ENCODE measurements at regions not wholly inside any gene's neighbourhood (a gene's known extent, or its start where the extent isn't known, plus 50 kb on each side); places are given as distances from the start of the nearest gene placed in this dataset.
"Not testable (repeated sequence)": the region's sequence is repeated elsewhere in the genome, so short reads cannot be mapped to it uniquely, and the experiment has no call there.

DNA sequence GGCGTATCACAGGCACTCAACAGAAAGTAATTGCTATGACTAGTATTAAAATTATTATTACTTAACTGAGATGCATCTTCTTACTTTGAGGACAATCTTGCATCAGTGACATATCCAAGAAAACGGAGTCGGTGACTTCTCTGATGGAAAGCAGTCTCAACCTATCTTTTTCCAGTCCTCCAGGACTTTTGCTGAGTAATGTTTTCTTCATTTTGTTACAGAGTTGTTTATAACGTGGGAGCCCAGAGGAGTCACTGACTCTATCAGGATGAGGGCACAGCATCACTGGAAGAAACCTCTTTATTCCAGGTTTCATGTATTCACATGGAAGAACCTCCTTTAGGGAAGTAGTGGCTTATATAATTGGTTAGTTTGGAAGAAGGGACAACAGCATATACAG is 51.5 kb upstream of the MELK start:
- no peak for DNase-seq

- no peak for DNase-seq
Measured at GRCh38 chr9:36517131-36517530, 55.6 kb upstream of the MELK start.

GRCh38 chr9:36504156-36504555 is 68.5 kb upstream of the MELK start:
- DNase-seq = no peak

- no peak for DNase-seq
Measured at GRCh38 chr9:36503172-36504088, 69.3 kb upstream of the MELK start.

DNA sequence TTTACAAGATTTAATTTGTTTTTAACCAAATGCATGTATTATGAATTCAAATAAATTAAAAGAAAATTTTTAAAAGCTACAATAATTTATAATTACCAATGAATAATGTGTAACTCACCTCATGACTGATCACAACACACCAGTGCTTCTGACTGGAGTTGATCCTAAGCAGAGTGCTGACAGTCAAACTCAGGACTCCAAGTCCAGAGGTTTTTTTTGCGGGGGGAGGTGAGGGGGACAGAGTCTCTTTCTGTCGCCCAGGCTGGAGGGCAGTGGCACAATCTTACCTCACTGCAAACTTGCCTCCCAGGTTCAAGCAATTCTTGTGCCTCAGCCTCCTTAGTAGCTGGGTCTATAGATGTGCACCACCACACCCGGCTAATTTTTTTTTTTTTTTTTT is 71.0 kb upstream of the MELK start:
- DNase-seq = no peak

GRCh38 chr9:36500931-36501330 is 71.8 kb upstream of the MELK start:
- DNase-seq = not testable (repeated sequence)

DNA sequence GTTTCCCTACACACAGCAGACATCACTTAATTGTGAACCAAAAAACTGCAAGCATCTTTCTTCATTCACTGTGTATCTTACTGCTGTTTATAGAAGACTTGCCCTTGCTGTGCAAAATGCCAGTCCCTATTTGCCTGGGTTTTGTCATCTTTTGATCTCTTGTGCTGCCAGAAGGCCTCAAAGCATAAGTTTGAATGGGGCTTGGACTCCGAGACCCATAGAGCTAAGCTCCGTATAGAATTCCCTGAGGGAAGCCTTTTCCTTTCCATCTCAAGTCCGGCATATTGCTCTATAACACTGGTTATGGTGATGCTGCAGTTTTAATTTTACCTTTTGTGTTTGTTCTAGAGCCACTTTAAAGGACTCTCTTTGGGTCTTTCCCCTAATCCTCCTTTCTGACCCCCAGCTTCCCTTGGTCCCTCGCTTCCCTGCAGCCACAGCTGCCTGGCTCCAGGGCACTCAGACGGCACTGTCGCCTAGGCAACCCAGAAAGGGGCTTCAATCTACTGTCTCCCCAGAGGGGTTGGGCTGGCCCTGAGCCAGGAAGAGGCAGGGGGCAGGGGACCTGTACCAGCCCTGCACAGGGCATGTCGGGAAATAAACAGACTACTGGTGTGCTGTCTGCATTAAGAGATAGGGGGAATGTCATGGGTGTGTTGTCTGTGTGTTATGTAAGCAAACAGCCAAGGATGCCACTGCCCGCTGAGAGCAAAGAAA is 73.4 kb upstream of the MELK start:
- DNase-seq = peak; percentile 91

GRCh38 chr9:36493564-36493963 is 79.1 kb upstream of the MELK start:
- not testable (repeated sequence) for DNase-seq

DNA sequence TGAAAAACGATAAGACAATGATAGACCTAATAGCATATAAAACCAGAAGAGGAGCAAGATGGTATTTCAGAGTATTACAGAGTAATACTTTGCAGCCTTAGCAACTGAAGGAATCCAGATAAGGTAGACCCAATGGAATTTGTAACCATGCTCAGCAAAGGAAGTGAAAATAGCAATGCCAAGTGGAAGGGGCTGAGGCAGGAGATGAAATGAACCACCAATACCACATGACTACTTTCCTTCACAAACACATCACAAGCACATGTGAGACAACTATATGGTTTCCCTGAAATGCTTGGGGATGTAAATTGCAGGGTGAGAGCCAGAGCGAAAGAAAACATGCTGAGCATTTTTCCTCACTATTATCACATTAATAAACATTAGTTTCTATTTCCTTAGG is 79.8 kb upstream of the MELK start:
- no peak for DNase-seq

DNA sequence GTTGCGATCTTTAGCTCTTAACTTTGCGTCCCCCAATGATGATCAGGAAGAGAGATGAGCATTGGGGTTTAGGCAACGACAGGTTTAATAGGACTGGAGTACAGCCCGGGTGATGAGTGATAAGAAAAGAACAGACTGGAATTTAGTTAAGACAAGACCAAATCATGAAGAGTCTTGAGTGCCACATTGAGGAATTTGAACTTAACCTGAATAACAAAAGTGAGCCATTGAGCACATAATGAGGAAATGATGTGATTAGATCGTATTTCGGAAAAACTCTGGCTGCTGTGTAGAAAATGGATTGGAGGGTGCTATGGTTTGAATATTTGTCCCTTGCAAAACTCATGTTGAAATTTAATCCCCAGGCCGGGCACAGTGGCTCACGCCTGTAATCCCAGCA is 83.2 kb upstream of the MELK start:
- no peak for DNase-seq

DNA sequence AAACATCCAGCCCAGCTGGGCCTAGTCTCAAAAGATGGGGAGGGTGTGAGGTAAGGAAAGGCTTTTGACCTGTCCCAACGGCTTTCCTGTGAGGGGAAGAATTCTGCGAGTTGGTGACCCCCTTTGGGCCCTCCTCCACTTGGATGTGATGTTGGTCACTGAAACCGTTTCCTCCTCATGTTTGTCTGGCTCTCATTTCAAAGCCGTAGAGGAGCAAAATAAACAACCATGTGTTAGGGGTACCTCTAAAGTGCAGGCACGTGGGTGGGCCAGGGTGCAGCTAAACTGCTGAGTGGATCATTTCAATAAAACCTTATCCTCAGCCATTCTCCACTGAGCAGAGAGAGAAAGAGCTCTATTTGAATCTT is 84.3 kb upstream of the MELK start:
- DNase-seq = no peak

DNA sequence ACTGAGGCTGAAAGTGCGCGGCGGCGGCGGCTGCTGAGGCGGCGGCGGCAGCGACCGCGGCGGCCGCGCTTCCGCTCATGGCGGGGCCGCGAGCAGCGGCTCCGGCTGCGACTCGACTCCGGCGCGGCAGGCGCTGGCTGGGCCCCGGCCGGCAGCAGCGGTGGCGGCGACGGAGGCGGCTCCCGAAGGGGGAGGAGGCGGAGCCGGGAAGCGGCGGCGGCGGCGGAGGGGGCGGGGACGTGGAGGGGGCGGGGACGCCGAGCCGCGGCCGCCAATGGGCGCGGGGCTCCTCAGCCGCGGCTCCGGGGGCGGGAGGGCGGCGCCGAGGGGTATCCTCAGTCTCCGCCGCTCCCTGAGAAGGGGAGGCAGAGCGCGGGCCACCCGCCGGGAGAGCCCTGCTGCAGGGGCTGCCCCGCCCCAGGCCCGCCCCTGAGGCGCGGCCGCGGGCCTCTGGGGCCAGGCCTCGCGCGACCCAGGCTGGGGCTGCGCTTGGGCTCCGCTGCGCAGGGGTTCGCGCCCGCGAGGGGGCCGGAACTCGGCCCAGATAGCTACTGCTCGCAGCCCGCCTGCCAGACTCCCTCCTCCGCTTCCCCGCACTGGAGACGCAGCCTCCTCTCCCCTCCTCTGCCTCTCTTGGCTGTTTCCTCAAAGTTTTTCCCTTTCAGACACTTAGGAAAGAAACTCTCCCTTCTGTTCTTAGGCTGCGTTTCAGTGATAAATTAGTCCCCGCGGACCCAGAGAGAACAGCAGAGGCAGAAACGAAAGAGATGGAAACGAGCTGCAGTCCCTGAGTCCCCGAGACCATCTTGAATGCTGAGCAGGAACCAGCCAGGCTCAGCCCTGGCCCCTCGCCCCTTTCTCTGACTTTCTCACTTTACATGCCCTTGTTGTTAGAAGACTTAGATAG is 85.0 kb upstream of the MELK start:
- peak; percentile 88 for DNase-seq

- DNase-seq = no peak
Measured at GRCh38 chr9:36486933-36487481, 85.7 kb upstream of the MELK start.

DNA sequence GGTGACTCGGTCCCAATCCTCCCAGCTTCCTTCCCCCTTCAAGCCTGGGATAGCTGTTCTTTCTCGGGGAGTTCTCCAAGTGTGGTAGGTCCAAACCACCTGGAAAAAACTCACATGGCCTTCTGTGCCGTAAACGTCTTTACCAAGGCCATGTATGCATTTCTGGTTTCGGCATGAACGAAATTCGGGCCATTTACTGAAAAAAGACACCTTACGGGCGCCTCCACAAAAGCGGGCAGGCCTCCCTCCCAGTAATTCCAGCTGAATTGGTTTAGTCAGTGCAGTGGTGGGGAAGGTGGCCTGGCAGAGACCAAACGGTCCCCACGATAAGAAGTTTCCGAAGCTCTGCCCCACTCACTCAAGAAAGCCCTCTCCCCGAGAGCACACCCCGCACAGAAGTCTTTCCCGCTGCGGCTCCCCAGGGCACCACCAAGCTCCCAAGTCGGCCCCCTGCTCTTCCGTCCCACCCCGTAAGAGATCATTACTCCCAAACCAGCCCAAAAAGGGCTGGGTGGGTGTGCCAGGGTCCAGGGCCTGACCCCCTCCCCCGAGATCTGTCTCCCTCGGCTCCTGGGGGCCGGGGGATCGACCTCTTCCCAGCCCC is 86.3 kb upstream of the MELK start:
- DNase-seq = no peak

GRCh38 chr9:36485647-36486328 is 85.7 kb upstream of the RNF38 start:
- no peak for DNase-seq

DNA sequence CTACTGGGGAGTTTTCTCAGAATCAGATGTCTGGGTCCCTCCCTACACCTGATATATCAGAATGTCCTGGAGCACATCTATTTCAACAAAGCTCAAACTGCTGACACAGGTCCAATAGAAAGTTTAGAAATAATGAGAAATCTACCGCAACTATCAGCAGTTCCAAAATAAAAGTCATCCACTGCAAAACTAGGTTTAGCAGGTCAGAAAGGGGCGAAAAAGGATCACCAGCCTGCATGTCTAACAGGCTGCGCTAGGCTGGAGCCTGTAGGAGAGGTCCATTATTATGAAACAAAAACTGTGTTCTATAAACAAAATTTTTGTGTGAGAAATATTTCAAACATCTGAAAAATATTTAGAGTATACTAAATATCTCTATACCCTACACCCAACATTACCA is 84.1 kb upstream of the RNF38 start:
- DNase-seq = no peak

DNA sequence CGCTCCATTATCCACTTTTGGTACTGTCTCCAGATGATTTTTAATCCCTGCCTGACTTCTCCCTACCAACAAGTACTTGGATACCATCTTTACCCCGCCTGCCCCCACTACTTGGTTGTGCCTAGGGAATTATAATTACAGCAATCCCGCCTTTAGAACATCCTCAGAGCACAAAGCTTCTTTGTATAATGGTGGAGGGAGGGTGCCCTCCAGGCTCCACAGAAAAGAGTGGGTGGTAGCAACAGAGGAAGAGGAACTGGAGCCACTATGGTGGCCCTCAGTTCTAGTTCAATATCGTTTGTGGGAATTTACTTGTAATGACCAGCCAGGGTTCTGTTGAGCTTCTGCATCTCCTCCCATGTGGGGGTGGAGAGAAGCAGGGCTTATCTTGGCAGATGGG is 79.0 kb upstream of the RNF38 start:
- no peak for DNase-seq

- no peak for DNase-seq
Measured at GRCh38 chr9:36471359-36471758, 71.3 kb upstream of the RNF38 start.

DNA sequence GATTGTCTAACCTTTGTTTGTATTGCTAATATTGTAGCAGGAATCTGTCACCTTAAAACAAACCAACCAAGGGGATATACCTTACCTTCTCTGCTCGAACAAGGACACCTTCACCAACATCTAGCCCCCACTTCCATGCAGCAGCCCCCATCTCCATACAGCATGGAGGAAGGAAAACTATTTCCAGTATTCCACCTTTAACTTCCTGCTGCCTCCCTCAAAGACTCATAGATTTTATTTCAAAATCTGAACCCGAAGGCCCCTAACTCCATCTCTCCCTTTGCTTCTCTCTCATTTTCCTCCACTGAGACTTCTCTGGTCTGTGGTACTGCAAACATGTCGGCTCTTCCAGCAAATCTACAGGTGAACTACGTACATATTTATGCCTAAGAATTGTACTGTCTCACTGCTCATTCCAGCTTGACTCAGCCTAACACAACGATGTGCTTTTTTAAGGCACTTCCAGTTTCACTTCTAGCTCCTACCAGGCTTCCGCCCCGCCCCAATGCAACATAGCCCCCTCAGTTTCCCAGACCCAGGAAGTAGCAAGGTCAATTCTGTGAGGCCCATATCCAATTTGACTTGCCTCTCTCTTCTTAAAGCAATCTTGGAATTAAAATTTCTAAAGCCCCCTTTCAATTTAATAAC is 70.7 kb upstream of the RNF38 start:
- no peak for DNase-seq

DNA sequence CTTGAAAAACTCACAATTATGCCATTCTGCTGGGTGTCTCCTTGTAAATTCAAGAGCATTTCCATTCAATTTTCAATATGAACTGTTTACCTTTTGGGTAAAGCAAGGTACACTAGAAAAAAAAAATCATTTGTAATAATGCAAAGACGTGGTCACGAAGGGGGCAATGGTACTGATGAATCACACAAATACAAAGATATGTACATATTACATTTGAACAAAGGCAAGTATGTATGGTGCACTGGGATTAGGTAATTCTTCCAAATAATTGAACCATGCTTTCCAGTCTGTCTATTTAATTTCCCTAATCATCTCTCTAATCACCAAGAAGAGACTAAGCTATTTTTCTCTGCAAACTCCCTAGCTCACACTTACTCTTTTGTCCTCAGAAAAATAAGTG is 63.4 kb upstream of the RNF38 start:
- no peak for DNase-seq

GRCh38 chr9:36462245-36462644 is 62.2 kb upstream of the RNF38 start:
- no peak for DNase-seq

All from NCI-H1105 (cell line).